Mesendoderm (in vitro differentiated cells): ENCODE measurements at regions not wholly inside any gene's neighbourhood (a gene's known extent, or its start where the extent isn't known, plus 50 kb on each side); places are given as distances from the start of the nearest gene placed in this dataset.

ENCODE experiments used
- DNase-seq: peaks from one replicate; pipeline ENCODE4 v3.0.0; 2013
- H2AK5ac ChIP-seq: 2 replicates; pipeline ENCODE4 v1.6.1; 2013; ENCODE audit warnings: low read length, inconsistent platforms
- H2BK120ac ChIP-seq: 2 replicates; pipeline ENCODE4 v1.6.1; 2013; ENCODE audit warnings: low read depth, mild to moderate bottlenecking, low read length, moderate library complexity, mixed read lengths
- H2BK15ac ChIP-seq: replicated peaks from 2 replicates; pipeline ENCODE4 v1.6.1; 2013; ENCODE audit warnings: low read depth, mild to moderate bottlenecking, moderate library complexity
- H2BK5ac ChIP-seq: 2 replicates; pipeline ENCODE4 v1.6.1; 2013; ENCODE audit warnings: low read length, inconsistent platforms
- H3K18ac ChIP-seq: 2 replicates; pipeline ENCODE4 v1.6.1; 2013; ENCODE audit warnings: mild to moderate bottlenecking, low read length, mixed read lengths
- H3K23ac ChIP-seq: one replicate; pipeline ENCODE4 v1.6.1; 2013; ENCODE audit warnings: low read length
- H3K27ac ChIP-seq: 2 replicates; pipeline ENCODE4 v1.5.1; 2013; ENCODE audit warnings: low read depth, mild to moderate bottlenecking, inconsistent platforms, low read length, moderate library complexity
- H3K27me3 ChIP-seq: 2 replicates; pipeline ENCODE4 v1.6.1; 2013; ENCODE audit warnings: low read length, control low read depth, mild to moderate bottlenecking, inconsistent platforms; ENCODE audit not compliant: insufficient read depth, poor library complexity
- H3K36me3 ChIP-seq: 2 replicates; pipeline ENCODE4 v1.6.1; 2013; ENCODE audit warnings: low read length, inconsistent platforms; ENCODE audit not compliant: control insufficient read depth, insufficient read depth
- H3K4ac ChIP-seq: one replicate; pipeline ENCODE4 v1.6.1; 2013; ENCODE audit warnings: low read depth, mild to moderate bottlenecking, low read length, moderate library complexity
- H3K4me1 ChIP-seq: 2 replicates; pipeline ENCODE4 v1.6.1; 2013; ENCODE audit warnings: low read depth, low read length, inconsistent platforms; ENCODE audit not compliant: control insufficient read depth
- H3K4me2 ChIP-seq: 2 replicates; pipeline ENCODE4 v1.6.1; 2013; ENCODE audit warnings: low read length
- H3K4me3 ChIP-seq: 2 replicates; pipeline ENCODE4 v1.5.1; 2013; ENCODE audit warnings: mild to moderate bottlenecking, low read length
- H3K56ac ChIP-seq: one replicate; pipeline ENCODE4 v1.6.1; 2013; ENCODE audit warnings: low read length
- H3K79me1 ChIP-seq: 2 replicates; pipeline ENCODE4 v1.6.1; 2013; ENCODE audit warnings: low read length, inconsistent platforms
- H3K79me2 ChIP-seq: 2 replicates; pipeline ENCODE4 v1.6.1; 2013; ENCODE audit warnings: mild to moderate bottlenecking, low read length; ENCODE audit not compliant: control insufficient read depth, insufficient read depth
- H3K9ac ChIP-seq: 2 replicates; pipeline ENCODE4 v1.6.1; 2013; ENCODE audit warnings: low read length, inconsistent platforms
- H4K5ac ChIP-seq: one replicate; pipeline ENCODE4 v1.6.1; 2013; ENCODE audit warnings: low read length
- H4K8ac ChIP-seq: one replicate; pipeline ENCODE4 v1.6.1; 2013; ENCODE audit warnings: low read depth, mild to moderate bottlenecking, control low read depth, low read length, moderate library complexity
- whole genome bisulfite sequencing: extraction: QIAGEN DNeasy Blood & Tissue Kit; methylation state at CpG from one replicate; pipeline ENCODE4 v1.1.7; 2013; ENCODE audit warnings: low lambda C conversion rate, missing lambda C conversion rate; ENCODE audit not compliant: insufficient coverage; ENCODE audit errors: extremely low coverage; 5-methylcytosine and 5-hydroxymethylcytosine counted together

DNA sequence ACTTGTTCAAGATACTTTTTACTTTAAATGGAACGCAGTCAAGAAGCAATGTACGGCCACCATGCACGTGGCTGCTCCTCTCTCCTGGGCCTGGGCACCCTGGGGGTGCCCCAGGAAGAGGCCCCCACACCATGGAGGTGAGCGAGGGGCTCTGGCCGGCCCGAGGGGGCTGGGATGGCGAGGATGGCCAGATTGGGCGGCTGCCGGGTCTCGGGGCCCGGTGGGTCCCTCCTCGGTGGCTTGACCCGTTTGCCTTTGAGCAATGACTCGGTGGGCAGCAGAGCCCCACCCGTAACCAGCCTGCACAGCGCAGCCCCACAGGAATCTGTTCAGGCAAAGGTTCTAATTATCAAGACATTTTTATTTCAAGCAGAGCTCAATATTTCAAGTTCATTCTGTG, 167.4 kb downstream of the BRD1 start:
- H3K18ac ChIP-seq, result no peak overlapping the region
- H4K5ac ChIP-seq, result no peak overlapping the region
- H2AK5ac ChIP-seq, result no peak overlapping the region
- no peak overlapping the region for H3K9ac ChIP-seq
- H2BK15ac ChIP-seq, result no peak overlapping the region
- H3K79me2 ChIP-seq, result no peaks in the 10 kb centered on the region
- H2BK120ac ChIP-seq, result no peak overlapping the region
- DNase-seq, result no peak
- H3K4me1 ChIP-seq, result peaks cover 1% of the 10 kb centered on the region
- H2BK5ac ChIP-seq, result no peak overlapping the region
- H4K8ac ChIP-seq, result no peak overlapping the region
- no CpG with 5 or more reads among the region's 16 CpGs for WGBS
- H3K27ac ChIP-seq, result no peak overlapping the region
- no peak overlapping the region for H3K4me3 ChIP-seq
- no peak overlapping the region for H3K56ac ChIP-seq
- no peaks in the 10 kb centered on the region for H3K27me3 ChIP-seq
- no peak overlapping the region for H3K23ac ChIP-seq
- no peak overlapping the region for H3K4me2 ChIP-seq
- no peaks in the 10 kb centered on the region for H3K36me3 ChIP-seq
- no peak overlapping the region for H3K4ac ChIP-seq
- no peaks in the 10 kb centered on the region for H3K79me1 ChIP-seq

GRCh38 chr22:49659924-49660315, 167.8 kb downstream of the BRD1 start:
- no peak overlapping the region for H4K8ac ChIP-seq
- no peak overlapping the region for H3K18ac ChIP-seq
- no peak overlapping the region for H4K5ac ChIP-seq
- no peak overlapping the region for H3K4ac ChIP-seq
- no peak overlapping the region for H2AK5ac ChIP-seq
- H3K27me3 ChIP-seq, result no peaks in the 10 kb centered on the region
- H3K27ac ChIP-seq, result no peak overlapping the region
- H3K23ac ChIP-seq, result no peak overlapping the region
- H3K56ac ChIP-seq, result no peak overlapping the region
- H3K4me1 ChIP-seq, result peaks cover 1% of the 10 kb centered on the region
- no peak overlapping the region for H2BK15ac ChIP-seq
- DNase-seq, result no peak
- no peak overlapping the region for H2BK120ac ChIP-seq
- no peak overlapping the region for H2BK5ac ChIP-seq
- H3K4me3 ChIP-seq, result no peak overlapping the region
- no peak overlapping the region for H3K9ac ChIP-seq
- H3K4me2 ChIP-seq, result no peak overlapping the region
- no CpG with 5 or more reads among the region's 19 CpGs for WGBS
- no peaks in the 10 kb centered on the region for H3K36me3 ChIP-seq
- no peaks in the 10 kb centered on the region for H3K79me2 ChIP-seq
- no peaks in the 10 kb centered on the region for H3K79me1 ChIP-seq

DNA sequence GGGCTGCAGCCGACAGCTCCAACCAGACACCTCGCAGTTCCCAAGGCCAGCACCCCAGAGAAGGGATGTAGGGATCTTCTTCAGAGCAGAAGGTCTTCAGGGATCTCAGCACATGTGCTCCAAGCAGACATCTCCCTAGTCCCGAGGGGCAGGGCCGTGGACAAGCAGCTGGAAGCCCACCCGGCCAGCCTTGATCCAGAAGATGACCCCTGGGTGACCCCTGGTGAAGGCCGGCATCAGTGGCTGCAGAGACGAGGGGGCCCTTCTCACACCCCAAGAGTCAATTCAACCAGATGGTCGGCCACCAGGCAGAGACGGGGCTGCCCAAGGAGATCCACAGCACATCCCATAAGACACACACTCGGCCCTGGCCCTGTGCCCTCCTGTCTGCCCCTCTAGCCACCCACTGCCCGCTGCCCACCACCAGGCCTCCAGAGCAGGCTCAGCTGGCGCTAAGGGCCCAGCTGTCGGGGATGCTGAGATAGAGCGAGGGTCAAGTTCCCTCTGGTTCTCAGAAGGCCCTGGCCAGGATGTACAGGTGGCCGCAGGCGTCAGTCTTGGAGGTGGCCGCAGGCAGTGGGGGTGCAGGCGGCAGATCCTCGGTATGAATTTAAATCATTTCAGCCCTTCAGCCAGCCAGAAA, 168.3 kb downstream of the BRD1 start:
- H4K5ac ChIP-seq, result no peak overlapping the region
- no CpG with 5 or more reads among the region's 19 CpGs for WGBS
- peaks cover 1% of the 10 kb centered on the region for H3K4me1 ChIP-seq
- H3K36me3 ChIP-seq, result no peaks in the 10 kb centered on the region
- no peak for DNase-seq
- no peak overlapping the region for H3K4ac ChIP-seq
- no peak overlapping the region for H3K9ac ChIP-seq
- H4K8ac ChIP-seq, result no peak overlapping the region
- H3K4me2 ChIP-seq, result no peak overlapping the region
- H3K18ac ChIP-seq, result no peak overlapping the region
- no peak overlapping the region for H3K56ac ChIP-seq
- no peak overlapping the region for H3K23ac ChIP-seq
- H3K79me1 ChIP-seq, result no peaks in the 10 kb centered on the region
- H3K79me2 ChIP-seq, result no peaks in the 10 kb centered on the region
- no peaks in the 10 kb centered on the region for H3K27me3 ChIP-seq
- H2BK15ac ChIP-seq, result no peak overlapping the region
- H2AK5ac ChIP-seq, result no peak overlapping the region
- H3K4me3 ChIP-seq, result no peak overlapping the region
- H3K27ac ChIP-seq, result no peak overlapping the region
- H2BK5ac ChIP-seq, result no peak overlapping the region
- no peak overlapping the region for H2BK120ac ChIP-seq

DNA sequence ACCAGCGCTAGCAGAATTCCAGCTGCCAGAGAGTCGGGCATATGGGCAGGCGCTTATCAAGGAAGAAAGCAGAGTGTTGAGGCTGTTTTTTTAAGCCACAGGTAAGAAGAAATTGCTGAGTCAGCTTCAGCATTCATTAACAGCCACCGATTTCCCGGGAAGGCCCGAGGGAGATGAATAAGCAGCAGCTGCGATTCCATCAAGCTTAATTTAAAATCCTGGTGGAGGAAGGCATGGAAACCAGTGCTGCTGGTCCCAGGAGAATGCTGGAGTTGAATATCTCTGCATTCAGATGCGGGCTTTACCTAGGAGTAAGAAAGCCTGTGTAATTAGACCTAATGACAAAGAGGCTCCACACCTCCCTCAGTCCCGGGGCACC, 168.8 kb downstream of the BRD1 start:
- no peak overlapping the region for H4K8ac ChIP-seq
- no peak for DNase-seq
- no peak overlapping the region for H3K4me2 ChIP-seq
- no peak overlapping the region for H2BK15ac ChIP-seq
- H3K27ac ChIP-seq, result no peak overlapping the region
- H3K27me3 ChIP-seq, result no peaks in the 10 kb centered on the region
- H4K5ac ChIP-seq, result no peak overlapping the region
- H3K36me3 ChIP-seq, result no peaks in the 10 kb centered on the region
- WGBS, result no CpG with 5 or more reads among the region's 9 CpGs
- no peak overlapping the region for H2BK120ac ChIP-seq
- H3K79me1 ChIP-seq, result no peaks in the 10 kb centered on the region
- H3K79me2 ChIP-seq, result no peaks in the 10 kb centered on the region
- no peak overlapping the region for H3K4me3 ChIP-seq
- no peak overlapping the region for H2BK5ac ChIP-seq
- no peak overlapping the region for H3K4ac ChIP-seq
- H3K18ac ChIP-seq, result no peak overlapping the region
- H3K4me1 ChIP-seq, result peaks cover 1% of the 10 kb centered on the region
- H3K23ac ChIP-seq, result no peak overlapping the region
- H3K9ac ChIP-seq, result no peak overlapping the region
- H3K56ac ChIP-seq, result no peak overlapping the region
- H2AK5ac ChIP-seq, result no peak overlapping the region

DNA sequence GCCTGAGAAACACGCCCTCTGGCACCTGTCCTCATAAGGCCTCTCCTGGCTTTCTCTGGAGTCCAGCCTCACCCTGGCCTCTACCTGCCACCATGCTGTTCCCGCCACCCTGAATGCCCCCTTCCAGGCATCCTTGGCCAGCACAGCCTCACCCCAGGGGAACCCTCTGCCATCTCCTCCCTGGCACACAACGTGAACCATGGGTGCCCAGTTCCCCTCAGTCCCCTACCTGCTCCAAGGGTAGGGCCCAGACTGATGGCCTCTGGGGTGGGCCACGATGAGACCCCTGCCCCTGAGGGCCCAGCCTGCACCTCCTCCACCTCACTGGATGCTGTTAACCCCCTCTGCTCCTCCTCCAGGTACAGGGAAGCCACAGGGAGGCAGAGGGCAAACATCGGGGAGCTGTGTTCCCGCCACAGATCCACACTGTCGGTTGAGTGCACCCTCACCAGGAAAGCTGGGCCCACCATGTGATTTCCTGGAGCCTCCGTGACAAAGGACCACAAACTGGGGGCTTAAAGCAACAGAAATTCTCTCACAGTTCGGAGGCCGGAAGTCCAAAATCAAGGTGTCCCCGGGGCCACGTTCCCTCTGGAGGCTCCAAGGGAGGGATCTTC, 169.6 kb downstream of the BRD1 start:
- no peak overlapping the region for H4K5ac ChIP-seq
- no peaks in the 10 kb centered on the region for H3K79me1 ChIP-seq
- no peak for DNase-seq
- H3K23ac ChIP-seq, result no peak overlapping the region
- peaks cover 1% of the 10 kb centered on the region for H3K4me1 ChIP-seq
- H3K36me3 ChIP-seq, result no peaks in the 10 kb centered on the region
- no peaks in the 10 kb centered on the region for H3K79me2 ChIP-seq
- no peak overlapping the region for H3K56ac ChIP-seq
- H3K4ac ChIP-seq, result no peak overlapping the region
- no peak overlapping the region for H3K27ac ChIP-seq
- H4K8ac ChIP-seq, result no peak overlapping the region
- WGBS, result no CpG with 5 or more reads among the region's 12 CpGs
- H3K4me2 ChIP-seq, result no peak overlapping the region
- H2BK15ac ChIP-seq, result no peak overlapping the region
- H2AK5ac ChIP-seq, result no peak overlapping the region
- no peak overlapping the region for H3K18ac ChIP-seq
- no peak overlapping the region for H2BK120ac ChIP-seq
- no peak overlapping the region for H3K4me3 ChIP-seq
- no peaks in the 10 kb centered on the region for H3K27me3 ChIP-seq
- H2BK5ac ChIP-seq, result no peak overlapping the region
- H3K9ac ChIP-seq, result no peak overlapping the region
